B cell (primary cell): ENCODE measurements at regions not wholly inside any gene's neighbourhood (a gene's known extent, or its start where the extent isn't known, plus 50 kb on each side); places are given as distances from the start of the nearest gene placed in this dataset.

Source experiments
- ATAC-seq: fragments of 200-7000 bp; cut with Tn5 transposase; one replicate; pipeline ENCODE4 v1.10.0; 2021; ENCODE audit warnings: low read depth, mild to moderate bottlenecking, moderate number of reproducible peaks, moderate library complexity
- CTCF ChIA-PET: fragments of 350-600 bp; sonication (Branson Sonifier 250); formaldehyde crosslinking; loops from one replicate; lab custom pipeline; 2021; ENCODE audit warnings: antibody characterized with exemption, inconsistent platforms; lab: Charles Lee
- POLR2A ChIA-PET: fragments of 350-600 bp; sonication (Branson Sonifier 250); formaldehyde crosslinking; loops from one replicate; lab custom pipeline; 2021; ENCODE audit warnings: antibody characterized with exemption; lab: Charles Lee
- DNase-seq: peaks from one replicate; pipeline ENCODE4 v3.0.0; 2013
- H2AFZ ChIP-seq: 2 replicates; pipeline ENCODE4 v1.6.1; 2012; ENCODE audit warnings: mild to moderate bottlenecking, low read depth, low read length; ENCODE audit not compliant: insufficient read depth, poor library complexity, severe bottlenecking
- H3K27ac ChIP-seq, 2 donors: 1 replicate in 1 of 2; 2 replicates in 1 of 2; pipeline ENCODE4 v1.5.1; 2012 to 2013; ENCODE audit warnings: low read length in 2 of 2, mild to moderate bottlenecking in 2 of 2, moderate library complexity in 1 of 2
- H3K27me3 ChIP-seq, 4 experiments: fragments of 200-600 bp in 1 of 4; sonication (generic) in 1 of 4; replicated peaks in 1 of 4; 1 replicate in 2 of 4; 2 replicates in 2 of 4; pipeline versions ENCODE4 v1.6.1 to v1.7.0; 2013 to 2016; ENCODE audit warnings: low read length in 3 of 4, mild to moderate bottlenecking in 2 of 4, mixed read lengths in 1 of 4, moderate library complexity in 1 of 4; ENCODE audit not compliant: insufficient read depth in 4 of 4, control insufficient read depth in 3 of 4; ENCODE audit errors: control extremely low read depth in 1 of 4
- H3K36me3 ChIP-seq, 2 experiments: replicated peaks in 1 of 2; 1 replicate in 1 of 2; 2 replicates in 1 of 2; pipeline versions ENCODE4 v1.6.1 to v1.7.1; 2013; ENCODE audit warnings: low read length in 1 of 2; ENCODE audit not compliant: insufficient read depth in 2 of 2, control insufficient read depth in 1 of 2; ENCODE audit errors: control extremely low read depth in 1 of 2, extremely low read depth in 1 of 2
- H3K4me1 ChIP-seq, 2 donors: fragments of 200-600 bp in 1 of 2; sonication (generic) in 1 of 2; 1 replicate in 1 of 2; 2 replicates in 1 of 2; pipeline versions ENCODE4 v1.5.1 to v1.6.1; 2013 to 2017; ENCODE audit warnings: low read length in 2 of 2; ENCODE audit not compliant: control insufficient read depth in 2 of 2, insufficient read depth in 2 of 2
- H3K4me2 ChIP-seq: replicated peaks from 2 replicates; pipeline ENCODE3; 2012; ENCODE audit warnings: mild to moderate bottlenecking, low read depth, low read length; ENCODE audit not compliant: poor library complexity, severe bottlenecking
- H3K4me3 ChIP-seq, 5 experiments: fragments of 200-600 bp in 1 of 5; sonication (generic) in 1 of 5; 1 replicate in 3 of 5; 2 replicates in 2 of 5; pipeline versions ENCODE4 v1.5.1 to v1.7.0; 2011 to 2016; ENCODE audit warnings: low read length in 4 of 5, mild to moderate bottlenecking in 4 of 5, low read depth in 2 of 5, control low read depth in 1 of 5, moderate library complexity in 1 of 5; ENCODE audit not compliant: insufficient read depth in 1 of 5; ENCODE audit errors: control extremely low read depth in 1 of 5, extremely low read depth in 1 of 5
- H3K79me2 ChIP-seq: fragments of 200-600 bp; sonication (generic); one replicate; pipeline ENCODE4 v1.6.0; 2016; ENCODE audit warnings: low read length; ENCODE audit not compliant: control insufficient read depth, insufficient read depth
- H3K9ac ChIP-seq: fragments of 200-600 bp; sonication (generic); 2 replicates; pipeline ENCODE4 v1.6.1; 2017; ENCODE audit warnings: mild to moderate bottlenecking, low read length, moderate library complexity
- H3K9me3 ChIP-seq, 3 donors: one replicate each; pipeline versions ENCODE4 v1.6.1 to v1.7.1; 2013; ENCODE audit warnings: low read length in 2 of 3; ENCODE audit not compliant: control insufficient read depth in 2 of 3, insufficient read depth in 1 of 3; ENCODE audit errors: control extremely low read depth in 1 of 3
- H4K20me1 ChIP-seq: 2 replicates; pipeline ENCODE4 v1.6.0; 2012; ENCODE audit warnings: mild to moderate bottlenecking, low read length; ENCODE audit not compliant: insufficient read depth, control insufficient read depth, poor library complexity, severe bottlenecking
- H3K27ac Mint-ChIP-seq: one replicate; pipeline ENCODE4 v1.8.0; 2021; ENCODE audit warnings: mixed read lengths
- H3K27me3 Mint-ChIP-seq: one replicate; pipeline ENCODE4 v1.8.0; 2021; ENCODE audit warnings: mixed read lengths
- H3K4me1 Mint-ChIP-seq: one replicate; pipeline ENCODE4 v1.8.0; 2021; ENCODE audit warnings: mixed read lengths
- H3K4me3 Mint-ChIP-seq: one replicate; pipeline ENCODE4 v1.8.0; 2021; ENCODE audit warnings: mixed read lengths
- H3K9me3 Mint-ChIP-seq: one replicate; pipeline ENCODE4 v1.8.0; 2022; ENCODE audit warnings: mixed read lengths; ENCODE audit not compliant: insufficient read depth
- EZH2 ChIP-seq: IDR thresholded peaks from 2 replicates; pipeline ENCODE4 v1.6.1; 2012; ENCODE audit warnings: borderline replicate concordance, low read depth, mild to moderate bottlenecking, moderate library complexity, low read length; ENCODE audit not compliant: insufficient read depth, poor library complexity, severe bottlenecking
- WGBS: methylation state at CpG from one replicate; pipeline ENCODE4 v1.1.5; 2013; ENCODE audit warnings: missing lambda C conversion rate; ENCODE audit not compliant: insufficient coverage; 5-methylcytosine and 5-hydroxymethylcytosine counted together
- intact Hi-C: fragments of 100-400 bp; cut with micrococcal nuclease; formaldehyde crosslinking; loops from one replicate; pipeline ENCODE4 v1.10.0; 2022
- TF ChIP-seq, protein P1 (sequence below): fragments of 200-600 bp; IDR thresholded peaks from one replicate; pipeline ENCODE4 v1.8.0; 2022; ENCODE audit warnings: antibody characterized with exemption, mild to moderate bottlenecking

- Histone ChIP-seq H3K9me3 (peaks cover 0 to 1% (median 0%) of the 10 kb centered on the region in 3 donors), H3K27ac (no peak overlapping the region), H3K4me3 (no peak overlapping the region), H3K4me2 (no peak overlapping the region), H3K36me3 (no peaks in the 10 kb centered on the region), H3K4me1 (no peaks in the 10 kb centered on the region), H3K27me3 (no peaks in the 10 kb centered on the region), H2AFZ (no peak overlapping the region), H3K79me2 (no peaks in the 10 kb centered on the region), H3K9ac (no peak overlapping the region), H4K20me1 (no peaks in the 10 kb centered on the region)
- CTCF ChIA-PET = no interaction called here
- Mint-ChIP-seq H3K4me3 (no peak overlapping the region), H3K27ac (no peak overlapping the region), H3K9me3 (no peaks in the 10 kb centered on the region), H3K4me1 (no peaks in the 10 kb centered on the region), H3K27me3 (no peaks in the 10 kb centered on the region)
- no CpG with 5 or more reads among the region's 4 CpGs for WGBS
- no peak for DNase-seq
- ATAC-seq = no peak
- intact Hi-C loops = no loop called here
- TF ChIP-seq, protein P1, sequence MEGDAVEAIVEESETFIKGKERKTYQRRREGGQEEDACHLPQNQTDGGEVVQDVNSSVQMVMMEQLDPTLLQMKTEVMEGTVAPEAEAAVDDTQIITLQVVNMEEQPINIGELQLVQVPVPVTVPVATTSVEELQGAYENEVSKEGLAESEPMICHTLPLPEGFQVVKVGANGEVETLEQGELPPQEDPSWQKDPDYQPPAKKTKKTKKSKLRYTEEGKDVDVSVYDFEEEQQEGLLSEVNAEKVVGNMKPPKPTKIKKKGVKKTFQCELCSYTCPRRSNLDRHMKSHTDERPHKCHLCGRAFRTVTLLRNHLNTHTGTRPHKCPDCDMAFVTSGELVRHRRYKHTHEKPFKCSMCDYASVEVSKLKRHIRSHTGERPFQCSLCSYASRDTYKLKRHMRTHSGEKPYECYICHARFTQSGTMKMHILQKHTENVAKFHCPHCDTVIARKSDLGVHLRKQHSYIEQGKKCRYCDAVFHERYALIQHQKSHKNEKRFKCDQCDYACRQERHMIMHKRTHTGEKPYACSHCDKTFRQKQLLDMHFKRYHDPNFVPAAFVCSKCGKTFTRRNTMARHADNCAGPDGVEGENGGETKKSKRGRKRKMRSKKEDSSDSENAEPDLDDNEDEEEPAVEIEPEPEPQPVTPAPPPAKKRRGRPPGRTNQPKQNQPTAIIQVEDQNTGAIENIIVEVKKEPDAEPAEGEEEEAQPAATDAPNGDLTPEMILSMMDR = no peak
- TF ChIP-seq EZH2 = no peak
- POLR2A ChIA-PET = no interaction called here
These were observed 444.8 kb upstream of the GRM7 start for GRCh38 chr3:6416049-6416661.

DNA sequence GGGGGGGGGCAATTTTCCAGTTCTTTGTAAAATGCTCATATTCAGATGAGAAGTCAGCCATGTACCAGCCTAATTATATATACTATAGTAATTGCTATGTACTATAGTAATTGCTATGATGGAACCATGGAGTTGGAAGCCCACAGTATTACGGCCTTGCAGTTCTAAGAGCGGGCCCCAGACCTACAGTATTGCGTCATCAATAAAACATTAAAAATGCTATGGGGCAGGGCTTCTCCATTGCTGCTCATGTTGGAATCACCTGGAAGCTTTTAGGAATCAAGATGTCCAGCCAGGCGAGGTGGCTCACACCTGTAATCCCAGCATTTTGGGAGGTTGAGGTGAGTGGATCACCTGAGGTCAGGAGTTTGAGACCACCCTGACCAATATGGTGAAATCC lies 443.7 kb upstream of the GRM7 start:
- H3K36me3 ChIP-seq = no peaks in the 10 kb centered on the region
- H3K9me3 ChIP-seq = peaks cover 0 to 1% (median 0%) of the 10 kb centered on the region in 3 donors
- intact Hi-C loops = no loop called here
- H3K27me3 ChIP-seq = no peaks in the 10 kb centered on the region
- H3K27ac ChIP-seq = no peak overlapping the region
- Mint-ChIP-seq H3K27ac (no peak overlapping the region), H3K4me3 (no peak overlapping the region), H3K27me3 (no peaks in the 10 kb centered on the region), H3K4me1 (no peaks in the 10 kb centered on the region), H3K9me3 (no peaks in the 10 kb centered on the region)
- H3K4me2 ChIP-seq = no peak overlapping the region
- H3K4me3 ChIP-seq = no peak overlapping the region
- no peaks in the 10 kb centered on the region for H3K79me2 ChIP-seq
- 100% methylated on average over 1 of the region's 4 CpGs for WGBS
- TF ChIP-seq, protein P1 = no peak
- ChIA-PET POLR2A (no interaction called here), CTCF (no interaction called here)
- DNase-seq = no peak
- H4K20me1 ChIP-seq = no peaks in the 10 kb centered on the region
- H2AFZ ChIP-seq = no peak overlapping the region
- no peak overlapping the region for H3K9ac ChIP-seq
- H3K4me1 ChIP-seq = no peaks in the 10 kb centered on the region
- no peak for ATAC-seq
